GM18858 (cell line): ENCODE measurements at regions not wholly inside any gene's neighbourhood (a gene's known extent, or its start where the extent isn't known, plus 50 kb on each side); places are given as distances from the start of the nearest gene placed in this dataset.
"Not testable (repeated sequence)": the region's sequence is repeated elsewhere in the genome, so short reads cannot be mapped to it uniquely, and the experiment has no call there.

Experiments used
- ATAC-seq: cut with Tn5 transposase; IDR thresholded peaks from one replicate; pipeline ENCODE4 v1.9.1; 2021; ENCODE audit not compliant: unreplicated experiment

DNA sequence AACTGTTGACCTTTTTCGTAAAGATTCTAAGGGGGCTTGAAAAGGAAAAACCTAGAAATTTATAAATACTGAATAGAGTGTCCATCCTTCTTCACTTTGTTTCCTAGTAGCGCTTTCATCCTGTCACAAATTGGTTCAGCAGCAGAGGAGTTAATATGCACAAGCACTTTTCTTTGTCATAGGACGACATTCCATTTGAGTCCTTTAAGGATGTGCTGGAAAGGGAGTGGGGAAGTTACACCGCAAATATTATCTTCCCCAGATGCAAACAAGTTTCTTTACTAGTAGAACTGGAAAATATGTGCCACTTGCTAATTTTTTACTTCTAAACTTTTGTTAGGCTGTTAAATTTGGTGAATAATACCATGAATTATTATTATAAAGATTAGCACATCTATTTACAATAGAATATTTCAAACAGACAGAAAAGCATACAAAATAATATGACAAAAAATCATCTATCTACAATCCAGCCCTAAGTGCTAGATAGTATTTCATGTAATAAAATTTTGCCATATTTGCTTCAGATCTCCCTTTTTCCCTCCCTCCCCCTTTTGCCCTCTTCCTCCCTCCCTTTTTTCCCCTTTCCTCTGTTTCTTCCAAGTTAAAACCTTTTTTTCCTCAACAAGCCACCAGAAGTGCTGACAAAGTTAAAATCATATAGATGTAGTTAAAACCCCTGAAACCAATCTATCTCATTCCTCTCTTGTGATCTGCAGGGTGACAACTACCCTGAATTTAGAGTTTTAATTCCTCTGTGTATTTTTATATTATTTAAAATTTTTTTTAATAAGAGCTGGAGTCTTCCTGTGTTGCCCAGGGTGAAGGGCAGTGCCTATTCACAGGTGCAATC, 50.5 kb upstream of the MAP4K3 start:
- ATAC-seq = no peak

GRCh38 chr2:39488450-39488849, 51.4 kb upstream of the MAP4K3 start:
- no peak for ATAC-seq

GRCh38 chr2:39490586-39490985, 53.5 kb upstream of the MAP4K3 start:
- ATAC-seq = no peak

- no peak for ATAC-seq
Measured at GRCh38 chr2:39491653-39492052, 54.6 kb upstream of the MAP4K3 start.

GRCh38 chr2:39492095-39492590, 55.1 kb upstream of the MAP4K3 start:
- ATAC-seq = peak; percentile 97

DNA sequence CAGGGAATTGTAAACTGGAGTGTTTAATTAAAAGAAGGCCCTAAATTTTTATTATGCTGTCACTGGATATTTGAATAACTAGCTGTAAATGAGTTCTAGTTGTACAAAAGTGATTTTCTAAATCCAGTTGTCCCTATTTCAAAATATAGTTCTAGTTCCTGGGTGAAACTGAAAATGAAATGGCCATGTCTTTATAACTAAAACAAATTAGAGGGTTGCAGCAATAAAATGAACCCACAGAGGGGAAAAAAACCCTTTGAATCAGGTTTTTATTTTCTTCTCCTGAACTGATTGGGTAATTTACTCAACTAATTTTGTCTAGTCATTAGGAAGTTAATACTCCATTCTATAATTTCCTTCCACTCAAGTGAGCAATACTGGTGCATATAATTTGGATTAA, 55.6 kb upstream of the MAP4K3 start:
- ATAC-seq = no peak

GRCh38 chr2:39494784-39495251, 57.7 kb upstream of the MAP4K3 start:
- peak; percentile 39 for ATAC-seq

DNA sequence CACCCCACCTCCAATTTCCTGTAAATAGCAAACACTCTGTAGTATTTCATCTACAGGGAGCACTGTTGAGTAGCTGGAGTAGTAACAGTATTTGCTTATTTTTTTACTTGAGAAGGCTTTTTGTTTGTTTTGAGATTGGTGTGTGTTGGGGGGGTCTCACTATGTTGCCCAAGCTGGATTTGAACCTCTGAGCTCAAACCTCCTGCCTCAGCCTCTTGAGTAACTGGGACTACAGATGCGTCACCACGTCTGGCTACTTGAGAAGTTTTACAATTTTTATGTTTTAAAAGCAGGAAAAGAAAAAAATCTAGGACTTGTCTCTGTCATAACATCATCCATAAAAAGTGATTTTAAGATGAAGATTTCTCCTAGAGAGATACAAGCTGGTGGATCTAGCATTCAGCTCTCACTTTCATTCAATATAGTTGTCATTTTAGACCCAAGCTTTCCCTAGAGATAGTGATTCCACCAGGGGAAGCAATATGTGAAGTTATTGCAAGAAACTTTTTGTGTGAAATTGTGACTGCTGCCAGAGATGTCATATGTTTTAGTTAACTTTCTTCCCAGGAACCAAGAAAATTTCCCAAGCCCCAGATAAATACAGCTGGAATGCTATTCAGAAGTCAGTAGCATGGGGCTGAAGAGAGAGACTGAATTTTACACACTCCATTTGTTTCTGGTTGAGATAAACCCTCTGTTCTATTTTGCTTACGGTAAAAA, 60.2 kb upstream of the MAP4K3 start:
- no peak for ATAC-seq

- not testable (repeated sequence) for ATAC-seq
Measured at GRCh38 chr2:39498176-39498575, 61.1 kb upstream of the MAP4K3 start.

DNA sequence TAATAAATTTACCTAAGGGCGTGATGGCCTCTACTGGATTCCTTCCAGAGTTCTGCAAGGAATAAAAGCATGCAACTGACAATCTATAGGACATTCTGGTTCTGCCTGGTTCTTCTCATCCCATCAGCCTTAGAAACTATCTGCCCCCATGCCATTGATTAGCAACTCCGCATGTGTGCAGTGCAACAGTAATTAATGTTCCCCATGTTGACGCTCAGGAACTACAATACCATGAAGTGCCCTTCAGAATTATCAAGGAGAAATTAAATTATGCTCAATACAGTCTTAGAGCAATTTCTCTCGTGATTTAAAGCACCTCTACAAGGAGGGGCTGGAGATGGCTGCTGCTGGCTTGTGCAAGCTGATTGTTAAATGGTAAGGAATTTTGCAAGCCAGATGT, 61.7 kb upstream of the MAP4K3 start:
- no peak for ATAC-seq

DNA sequence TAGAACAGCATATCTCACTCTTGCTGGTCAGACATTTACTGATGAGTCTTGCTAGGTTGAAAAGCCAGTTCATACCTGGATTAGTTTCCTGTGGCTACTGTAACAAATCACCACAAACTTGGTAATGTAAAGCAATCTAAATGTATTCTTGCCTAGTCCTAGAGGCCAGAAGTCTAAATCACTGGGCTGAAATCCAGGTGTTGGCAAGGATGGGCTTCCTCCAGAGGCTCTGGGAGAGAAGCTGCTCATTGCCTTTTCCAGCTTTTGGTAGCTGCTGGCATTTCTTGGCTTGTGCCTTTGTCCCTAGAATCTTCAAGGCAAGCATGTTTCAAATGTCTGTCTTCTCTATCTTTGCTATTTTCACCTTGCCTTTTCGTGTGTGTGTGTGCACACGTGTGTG, 62.3 kb upstream of the MAP4K3 start:
- no peak for ATAC-seq

GRCh38 chr2:39501412-39501811, 64.3 kb upstream of the MAP4K3 start:
- no peak for ATAC-seq

DNA sequence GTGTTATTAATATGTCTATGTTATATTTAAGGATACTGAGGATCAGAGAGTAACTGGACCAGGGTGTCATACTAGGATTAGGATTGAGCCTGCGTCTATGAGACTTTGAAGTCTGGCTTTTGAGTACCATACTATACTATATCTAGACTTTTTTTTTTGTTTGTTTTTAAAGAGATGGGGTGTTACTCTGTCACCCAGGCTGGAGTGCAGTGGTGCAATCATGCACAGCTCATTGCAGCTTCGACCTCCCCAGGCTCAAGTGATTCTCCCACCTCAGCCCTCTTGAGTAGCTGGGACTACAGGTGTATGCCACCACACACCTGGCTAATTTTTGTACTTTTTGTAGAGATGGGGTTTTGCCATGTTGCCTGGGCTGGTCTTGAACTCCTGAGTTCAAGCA, 66.2 kb upstream of the MAP4K3 start:
- ATAC-seq = no peak

DNA sequence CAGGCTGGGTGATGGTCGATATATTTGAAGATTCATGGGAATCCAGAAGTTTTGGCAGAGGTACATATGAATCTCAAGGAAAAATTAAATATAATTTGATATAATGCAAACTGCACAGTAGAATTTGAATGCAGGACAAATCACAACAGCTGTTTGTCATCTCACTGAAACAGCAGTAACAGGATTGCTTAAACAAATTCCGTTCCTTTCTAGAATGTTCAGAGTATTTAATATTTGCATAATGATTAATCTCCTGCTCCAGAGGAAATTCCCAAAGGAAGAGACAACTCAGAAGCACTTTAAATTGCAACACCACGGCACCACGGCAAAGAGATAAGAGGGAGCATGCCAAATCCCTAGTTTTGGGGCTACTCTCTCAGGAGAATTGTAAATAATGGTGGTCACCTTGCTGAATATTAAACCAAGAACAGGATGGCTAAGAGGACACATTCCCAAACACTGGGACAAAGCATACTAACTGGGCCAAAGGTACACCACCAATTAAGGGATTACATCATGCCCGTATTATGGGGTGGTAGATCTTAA, 67.8 kb upstream of the MAP4K3 start:
- ATAC-seq = no peak

GRCh38 chr2:39506215-39506614, 69.1 kb upstream of the MAP4K3 start:
- no peak for ATAC-seq

DNA sequence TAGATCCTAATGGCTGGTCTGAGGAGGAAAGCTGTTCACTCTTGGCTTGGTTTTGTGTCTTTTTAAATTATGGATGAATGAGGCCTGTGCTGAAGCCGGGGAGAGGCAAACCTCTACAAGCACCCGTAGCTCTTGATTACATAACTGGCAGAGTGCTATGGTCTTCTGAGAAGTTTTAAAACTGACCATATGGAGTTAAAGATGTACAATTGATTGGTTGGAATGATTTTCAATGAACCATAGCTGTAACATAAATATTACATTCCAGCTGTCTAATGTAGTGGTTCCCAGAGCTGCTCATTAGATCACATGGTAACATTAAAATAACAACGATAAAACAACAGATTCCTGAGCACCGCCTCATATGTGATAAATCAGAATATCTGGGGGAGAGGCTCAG, 71.1 kb upstream of the MAP4K3 start:
- ATAC-seq = no peak

- no peak for ATAC-seq
Measured at GRCh38 chr2:39510140-39510539, 73.1 kb upstream of the MAP4K3 start.

- ATAC-seq = no peak
Measured at GRCh38 chr2:39511219-39511604, 74.1 kb upstream of the MAP4K3 start.

DNA sequence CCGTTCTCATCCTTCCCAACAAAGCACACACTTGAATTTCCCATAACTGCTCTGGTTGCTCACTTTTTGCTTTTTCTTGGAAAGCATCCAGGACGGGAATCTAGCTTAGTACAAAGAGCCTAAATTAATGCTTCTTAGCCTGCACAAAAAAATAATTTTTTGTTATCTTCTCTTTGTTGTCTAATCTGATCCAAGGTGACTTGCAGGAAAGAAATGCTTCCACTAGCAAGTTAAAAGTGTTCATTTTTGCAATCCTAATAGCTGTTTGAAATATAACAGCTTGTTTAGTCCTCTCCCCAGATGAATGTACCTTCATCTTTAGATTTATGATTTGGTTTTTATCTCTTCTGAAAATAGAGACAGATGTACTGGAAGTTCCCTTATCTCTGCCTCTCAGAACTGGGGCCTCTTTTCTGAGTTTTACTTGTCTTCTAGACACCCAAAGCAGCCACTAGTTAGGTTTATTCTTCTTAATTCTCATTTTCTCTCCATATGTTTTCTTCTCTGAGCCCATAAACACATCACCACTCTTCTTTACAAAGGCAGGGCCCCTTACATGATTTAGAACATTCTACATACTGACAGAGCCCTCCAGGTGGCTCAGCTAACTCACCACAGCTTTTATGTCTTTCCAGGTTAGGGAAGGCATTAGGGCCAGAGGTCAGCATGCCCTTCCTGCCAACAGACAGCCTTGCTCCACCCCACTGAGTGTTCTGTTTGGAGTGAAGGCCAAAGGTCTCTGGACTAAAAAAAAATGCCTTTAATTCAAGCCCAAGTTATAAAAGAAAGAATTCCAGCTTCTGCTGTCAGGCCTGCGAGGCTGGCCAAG, 74.7 kb upstream of the MAP4K3 start:
- no peak for ATAC-seq

- no peak for ATAC-seq
Measured at GRCh38 chr2:39512434-39512935, 75.4 kb upstream of the MAP4K3 start.

- ATAC-seq = no peak
Measured at GRCh38 chr2:39512941-39513340, 75.9 kb upstream of the MAP4K3 start.
